ENCODE measurements at regions not wholly inside any gene's neighbourhood (a gene's known extent, or its start where the extent isn't known, plus 50 kb on each side); places are given as distances from the start of the nearest gene placed in this dataset.
"Not testable (repeated sequence)": the region's sequence is repeated elsewhere in the genome, so short reads cannot be mapped to it uniquely, and the experiment has no call there.

DNA sequence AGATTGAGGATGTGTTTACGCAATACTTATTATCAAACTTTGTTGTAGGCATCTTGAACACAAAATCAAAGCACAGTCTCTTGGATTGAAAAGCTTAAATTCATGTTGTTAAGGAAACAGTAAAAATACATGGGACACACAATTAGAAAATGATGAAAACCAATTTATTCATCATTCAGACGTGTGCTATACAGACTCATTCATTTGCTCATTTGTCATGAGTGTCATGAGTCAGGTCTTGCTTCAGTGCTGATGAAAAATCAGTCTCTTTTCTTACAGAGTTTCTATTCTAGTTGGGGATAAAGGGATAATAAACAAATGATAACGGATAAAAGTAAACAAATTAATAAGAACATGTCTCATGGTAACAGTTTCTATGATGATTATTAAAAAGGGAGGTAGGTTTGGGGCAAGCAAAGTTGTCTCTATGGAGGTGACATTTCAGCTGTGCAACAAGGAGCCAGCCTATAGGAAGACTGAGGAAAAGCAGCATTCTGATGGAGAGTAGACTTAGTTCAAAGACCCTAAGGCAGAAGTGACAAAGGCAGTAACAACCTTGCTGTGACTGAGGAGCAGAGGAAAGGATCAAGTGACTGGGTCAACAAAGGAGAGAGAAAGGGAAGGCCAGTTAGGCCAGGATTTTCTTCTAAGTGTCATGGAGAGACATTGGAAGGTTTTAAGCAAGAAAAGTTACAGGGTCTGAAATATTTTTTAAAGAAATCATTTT, 224.0 kb upstream of the HHIP start:
- no peak overlapping the region for H2AFZ ChIP-seq (ENCODE audit: low read depth)
- H3K27ac ChIP-seq, result no peak overlapping the region
- H3K4me3 ChIP-seq (IDR thresholded peaks at IDR 0.05; ENCODE audit: insufficient read depth, low read depth, low read length), result no peak overlapping the region
- peaks cover 14% of the 10 kb centered on the region for H3K4me1 ChIP-seq (ENCODE audit: low read depth, poor library complexity, severe bottlenecking)
- no peaks in the 10 kb centered on the region for H3K79me2 ChIP-seq (ENCODE audit: insufficient read depth, low read depth)
- H3K4me2 ChIP-seq, result no peak overlapping the region
- H3K27me3 ChIP-seq (ENCODE audit: insufficient read depth, low read depth), result no peaks in the 10 kb centered on the region
- H3K9ac ChIP-seq, result no peak overlapping the region
- H3K36me3 ChIP-seq (ENCODE audit: insufficient read depth), result no peaks in the 10 kb centered on the region
- no peaks in the 10 kb centered on the region for H4K20me1 ChIP-seq (ENCODE audit: insufficient read depth)
- TF ChIP-seq CTCF (conservative IDR thresholded peaks at IDR 0.05; ENCODE audit: low read depth, low read length), result no peak

DNA sequence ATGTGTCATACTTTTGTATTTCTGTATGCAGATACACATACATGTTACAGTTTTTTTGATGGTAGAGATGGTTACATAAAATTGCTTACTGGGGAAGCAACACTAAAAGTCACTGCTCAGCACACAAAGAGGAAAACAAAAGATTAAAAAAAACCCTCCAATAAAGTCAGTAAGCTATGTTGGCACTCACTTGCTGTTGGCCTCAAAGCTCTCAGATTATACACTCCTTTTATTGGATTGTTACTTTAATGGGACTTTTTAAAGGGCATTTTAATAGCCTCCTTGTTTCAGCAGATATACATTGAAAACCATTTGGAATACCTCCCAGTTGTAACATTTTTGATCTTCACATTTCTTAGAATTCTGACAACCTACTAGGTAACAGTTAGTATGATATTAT, 222.0 kb upstream of the HHIP start:
- TF ChIP-seq CTCF (conservative IDR thresholded peaks at IDR 0.05; ENCODE audit: low read depth, low read length), result no peak
- Histone ChIP-seq H3K36me3 (ENCODE audit: insufficient read depth) (no peaks in the 10 kb centered on the region), H3K27me3 (ENCODE audit: insufficient read depth, low read depth) (no peaks in the 10 kb centered on the region), H3K9ac (no peak overlapping the region), H3K27ac (no peak overlapping the region), H3K4me1 (ENCODE audit: low read depth, poor library complexity, severe bottlenecking) (peaks cover 14% of the 10 kb centered on the region), H3K79me2 (ENCODE audit: insufficient read depth, low read depth) (no peaks in the 10 kb centered on the region), H4K20me1 (ENCODE audit: insufficient read depth) (no peaks in the 10 kb centered on the region), H3K4me2 (no peak overlapping the region), H3K4me3 (IDR thresholded peaks at IDR 0.05; ENCODE audit: insufficient read depth, low read depth, low read length) (no peak overlapping the region), H2AFZ (ENCODE audit: low read depth) (no peak overlapping the region)

DNA sequence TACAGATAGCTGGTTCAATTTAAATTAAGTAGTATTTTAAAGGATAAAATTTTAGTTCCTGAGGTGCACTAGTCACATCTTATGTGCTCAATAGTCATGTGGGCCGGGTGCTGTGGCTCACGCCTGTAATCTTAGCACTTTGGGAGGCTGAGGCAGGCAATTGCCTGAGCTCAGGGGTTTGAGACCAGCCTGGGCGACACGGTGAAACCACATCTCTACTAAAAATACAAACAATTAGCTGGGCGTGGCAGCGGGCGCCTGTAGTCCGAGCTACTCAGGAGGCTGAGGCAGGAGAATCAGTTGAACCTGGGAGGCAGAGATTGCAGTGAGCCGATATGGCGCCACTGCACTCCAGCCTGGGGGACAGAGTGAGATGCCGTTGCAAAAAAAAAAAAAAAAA, 219.9 kb upstream of the HHIP start:
- not testable (repeated sequence) for H3K4me1 ChIP-seq (ENCODE audit: low read depth, poor library complexity, severe bottlenecking); H3K79me2 ChIP-seq (ENCODE audit: insufficient read depth, low read depth); H4K20me1 ChIP-seq (ENCODE audit: insufficient read depth); H3K27me3 ChIP-seq (ENCODE audit: insufficient read depth, low read depth); H3K36me3 ChIP-seq (ENCODE audit: insufficient read depth); H3K4me3 ChIP-seq (IDR thresholded peaks at IDR 0.05; ENCODE audit: insufficient read depth, low read depth, low read length); H2AFZ ChIP-seq (ENCODE audit: low read depth); H3K9ac ChIP-seq; H3K4me2 ChIP-seq; H3K27ac ChIP-seq

GRCh38 chr4:144442713-144443112, 203.2 kb upstream of the HHIP start:
- no peaks in the 10 kb centered on the region for H3K27me3 ChIP-seq (ENCODE audit: insufficient read depth, low read depth)
- no peak for TF ChIP-seq CTCF (conservative IDR thresholded peaks at IDR 0.05; ENCODE audit: low read depth, low read length)
- H3K9ac ChIP-seq, result no peak overlapping the region
- no peaks in the 10 kb centered on the region for H3K4me1 ChIP-seq (ENCODE audit: low read depth, poor library complexity, severe bottlenecking)
- no peak overlapping the region for H3K27ac ChIP-seq
- no peaks in the 10 kb centered on the region for H3K79me2 ChIP-seq (ENCODE audit: insufficient read depth, low read depth)
- no peak overlapping the region for H2AFZ ChIP-seq (ENCODE audit: low read depth)
- no peaks in the 10 kb centered on the region for H4K20me1 ChIP-seq (ENCODE audit: insufficient read depth)
- no peaks in the 10 kb centered on the region for H3K36me3 ChIP-seq (ENCODE audit: insufficient read depth)
- no peak overlapping the region for H3K4me2 ChIP-seq
- H3K4me3 ChIP-seq (IDR thresholded peaks at IDR 0.05; ENCODE audit: insufficient read depth, low read depth, low read length), result no peak overlapping the region

DNA sequence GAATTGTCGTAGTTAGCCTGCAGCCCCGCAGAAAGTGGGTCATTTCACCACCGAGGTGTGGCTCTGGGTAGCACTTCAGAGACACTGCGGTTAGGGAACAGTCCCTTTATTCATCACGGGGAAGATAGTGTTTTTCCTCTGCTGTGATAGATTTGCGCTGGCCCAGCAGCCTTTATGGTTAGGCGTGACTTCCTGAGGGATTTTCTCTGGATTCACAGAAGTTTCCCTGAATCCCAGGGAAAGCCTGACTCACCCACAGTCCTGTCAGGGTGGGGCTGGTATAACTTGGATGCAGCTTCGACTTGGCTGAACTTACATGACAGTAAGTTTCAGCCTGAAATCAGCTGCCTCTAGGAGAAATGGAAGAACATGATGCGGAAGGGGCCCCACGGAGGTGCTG, 196.3 kb upstream of the HHIP start:
- peaks cover 15% of the 10 kb centered on the region for H3K4me1 ChIP-seq (ENCODE audit: low read depth, poor library complexity, severe bottlenecking)
- no peak overlapping the region for H3K4me3 ChIP-seq (IDR thresholded peaks at IDR 0.05; ENCODE audit: insufficient read depth, low read depth, low read length)
- H3K36me3 ChIP-seq (ENCODE audit: insufficient read depth), result no peaks in the 10 kb centered on the region
- no peak overlapping the region for H2AFZ ChIP-seq (ENCODE audit: low read depth)
- no peaks in the 10 kb centered on the region for H4K20me1 ChIP-seq (ENCODE audit: insufficient read depth)
- H3K27me3 ChIP-seq (ENCODE audit: insufficient read depth, low read depth), result no peaks in the 10 kb centered on the region
- no peaks in the 10 kb centered on the region for H3K79me2 ChIP-seq (ENCODE audit: insufficient read depth, low read depth)
- no peak overlapping the region for H3K27ac ChIP-seq
- H3K9ac ChIP-seq, result no peak overlapping the region
- H3K4me2 ChIP-seq, result no peak overlapping the region
- TF ChIP-seq CTCF (conservative IDR thresholded peaks at IDR 0.05; ENCODE audit: low read depth, low read length), result no peak
